ENCODE measurements at regions not wholly inside any gene's neighbourhood (a gene's known extent, or its start where the extent isn't known, plus 50 kb on each side); places are given as distances from the start of the nearest gene placed in this dataset.
"Not testable (repeated sequence)": the region's sequence is repeated elsewhere in the genome, so short reads cannot be mapped to it uniquely, and the experiment has no call there.

GRCh38 chr11:69877704-69878103 lies 58.5 kb upstream of the FGF3 start:
- TF ChIP-seq, protein P1, sequence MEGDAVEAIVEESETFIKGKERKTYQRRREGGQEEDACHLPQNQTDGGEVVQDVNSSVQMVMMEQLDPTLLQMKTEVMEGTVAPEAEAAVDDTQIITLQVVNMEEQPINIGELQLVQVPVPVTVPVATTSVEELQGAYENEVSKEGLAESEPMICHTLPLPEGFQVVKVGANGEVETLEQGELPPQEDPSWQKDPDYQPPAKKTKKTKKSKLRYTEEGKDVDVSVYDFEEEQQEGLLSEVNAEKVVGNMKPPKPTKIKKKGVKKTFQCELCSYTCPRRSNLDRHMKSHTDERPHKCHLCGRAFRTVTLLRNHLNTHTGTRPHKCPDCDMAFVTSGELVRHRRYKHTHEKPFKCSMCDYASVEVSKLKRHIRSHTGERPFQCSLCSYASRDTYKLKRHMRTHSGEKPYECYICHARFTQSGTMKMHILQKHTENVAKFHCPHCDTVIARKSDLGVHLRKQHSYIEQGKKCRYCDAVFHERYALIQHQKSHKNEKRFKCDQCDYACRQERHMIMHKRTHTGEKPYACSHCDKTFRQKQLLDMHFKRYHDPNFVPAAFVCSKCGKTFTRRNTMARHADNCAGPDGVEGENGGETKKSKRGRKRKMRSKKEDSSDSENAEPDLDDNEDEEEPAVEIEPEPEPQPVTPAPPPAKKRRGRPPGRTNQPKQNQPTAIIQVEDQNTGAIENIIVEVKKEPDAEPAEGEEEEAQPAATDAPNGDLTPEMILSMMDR (IDR thresholded peaks at IDR 0.05), result not testable (repeated sequence)
- not testable (repeated sequence) for TF ChIP-seq EP300 (IDR thresholded peaks at IDR 0.05)

All from ovary (tissue), 3 donors.